GM23338 (cell line): ENCODE measurements at regions not wholly inside any gene's neighbourhood (a gene's known extent, or its start where the extent isn't known, plus 50 kb on each side); places are given as distances from the start of the nearest gene placed in this dataset.

Source experiments
- ATAC-seq: fragments of 200-7000 bp; cut with Tn5 transposase; 3 replicates; pipeline ENCODE4 v1.9.1; 2020
- DNase-seq: peaks from one replicate; pipeline ENCODE4 v3.0.0-alpha.2; 2015; ENCODE audit warnings: low spot score
- H2AFZ ChIP-seq: fragments of 200-600 bp; sonication (generic); 2 replicates; pipeline ENCODE4 v1.8.0; 2016; ENCODE audit warnings: antibody characterized with exemption, mild to moderate bottlenecking, moderate library complexity
- H3F3A ChIP-seq: fragments of 200-600 bp; sonication (generic); replicated peaks from 2 replicates; pipeline ENCODE4 v1.8.0; 2017; ENCODE audit warnings: antibody characterized with exemption, mixed run types, low read depth
- H3K27ac ChIP-seq: fragments of 200-600 bp; sonication (generic); 2 replicates; pipeline ENCODE4 v1.6.1; 2016; ENCODE audit warnings: low read depth
- H3K27me3 ChIP-seq: fragments of 200-600 bp; sonication (generic); 2 replicates; pipeline ENCODE4 v1.8.0; 2016; ENCODE audit warnings: mild to moderate bottlenecking, mixed run types, moderate library complexity; ENCODE audit not compliant: insufficient read depth
- H3K36me3 ChIP-seq: fragments of 200-600 bp; sonication (generic); 2 replicates; pipeline ENCODE4 v1.8.0; 2016; ENCODE audit warnings: mild to moderate bottlenecking; ENCODE audit not compliant: insufficient read depth
- H3K4me1 ChIP-seq: fragments of 200-600 bp; sonication (generic); 2 replicates; pipeline ENCODE4 v1.8.0; 2016; ENCODE audit warnings: mild to moderate bottlenecking, moderate library complexity; ENCODE audit not compliant: insufficient read depth
- H3K4me2 ChIP-seq: fragments of 200-600 bp; sonication (generic); 2 replicates; pipeline ENCODE4 v1.7.1; 2017; ENCODE audit warnings: mixed run types
- H3K4me3 ChIP-seq: fragments of 200-600 bp; sonication (generic); 2 replicates; pipeline ENCODE4 v1.6.1; 2016; ENCODE audit warnings: mixed run types
- H3K79me2 ChIP-seq: fragments of 200-600 bp; sonication (generic); replicated peaks from 2 replicates; pipeline ENCODE4 v1.8.0; 2017; ENCODE audit warnings: mild to moderate bottlenecking; ENCODE audit not compliant: insufficient read depth
- H3K9me2 ChIP-seq: fragments of 200-600 bp; sonication (generic); 2 replicates; pipeline ENCODE4 v1.8.0; 2017; ENCODE audit not compliant: insufficient read depth
- H4K20me1 ChIP-seq: fragments of 200-600 bp; sonication (generic); replicated peaks from 2 replicates; pipeline ENCODE4 v1.8.0; 2017; ENCODE audit warnings: mild to moderate bottlenecking; ENCODE audit not compliant: insufficient read depth
- H3K27ac Mint-ChIP-seq: 2 replicates; pipeline ENCODE4 v1.8.0; 2020; ENCODE audit warnings: inconsistent platforms, mild to moderate bottlenecking, moderate library complexity, mixed read lengths
- H3K27me3 Mint-ChIP-seq: 3 replicates; pipeline ENCODE4 v1.8.0; 2022; ENCODE audit warnings: low read depth, mild to moderate bottlenecking, moderate library complexity, mixed read lengths, inconsistent platforms; ENCODE audit not compliant: insufficient read depth, poor library complexity
- H3K36me3 Mint-ChIP-seq: 3 replicates; pipeline ENCODE4 v1.8.0; 2021; ENCODE audit warnings: low read depth, mild to moderate bottlenecking, inconsistent platforms, moderate library complexity, mixed read lengths
- H3K4me1 Mint-ChIP-seq: 3 replicates; pipeline ENCODE4 v1.8.0; 2020; ENCODE audit warnings: mild to moderate bottlenecking, inconsistent platforms, mixed read lengths
- H3K4me3 Mint-ChIP-seq: 3 replicates; pipeline ENCODE4 v1.8.0; 2021; ENCODE audit warnings: moderate library complexity, mild to moderate bottlenecking, inconsistent platforms, mixed read lengths
- H3K9me3 Mint-ChIP-seq: 3 replicates; pipeline ENCODE4 v1.8.0; 2020; ENCODE audit warnings: moderate library complexity, mild to moderate bottlenecking, inconsistent platforms, mixed read lengths
- CREB1 ChIP-seq: fragments of 250-450 bp; sonication (Bioruptor Pico); IDR thresholded peaks from 2 replicates; pipeline ENCODE4 v1.5.0; 2020; ENCODE audit warnings: low read depth, mild to moderate bottlenecking, moderate library complexity
- EZH2 ChIP-seq: fragments of 200-600 bp; sonication (generic); IDR thresholded peaks from one replicate; pipeline ENCODE4 v1.8.0; 2017; ENCODE audit warnings: antibody characterized with exemption, mild to moderate bottlenecking, low read depth; ENCODE audit not compliant: unreplicated experiment
- EZH2phosphoT487 ChIP-seq: fragments of 200-600 bp; sonication (generic); IDR thresholded peaks from one replicate; pipeline ENCODE4 v1.8.1; 2018; ENCODE audit warnings: antibody characterized with exemption; ENCODE audit not compliant: unreplicated experiment
- JUNB ChIP-seq: IDR thresholded peaks from one replicate; pipeline ENCODE4 v1.6.1; 2016; ENCODE audit warnings: antibody characterized with exemption; ENCODE audit not compliant: unreplicated experiment
- NANOG ChIP-seq: IDR thresholded peaks from 2 replicates; pipeline ENCODE4 v1.6.1; 2016; ENCODE audit warnings: antibody characterized with exemption, borderline replicate concordance
- POLR2AphosphoS5 ChIP-seq: IDR thresholded peaks from 2 replicates; pipeline ENCODE4 v1.6.1; 2016; ENCODE audit warnings: antibody characterized with exemption, low read depth
- REST ChIP-seq: IDR thresholded peaks from one replicate; pipeline ENCODE4 v1.6.1; 2018; ENCODE audit warnings: antibody characterized with exemption; ENCODE audit not compliant: unreplicated experiment
- STAT1 ChIP-seq: IDR thresholded peaks from one replicate; pipeline ENCODE4 v1.6.1; 2016; ENCODE audit warnings: antibody characterized with exemption; ENCODE audit not compliant: unreplicated experiment
- ZNF114 ChIP-seq: fragments of 250-450 bp; sonication (Bioruptor Pico); IDR thresholded peaks from 2 replicates; pipeline ENCODE4 v1.5.0; 2020; ENCODE audit warnings: mild to moderate bottlenecking, moderate library complexity
- TF ChIP-seq, protein P1 (sequence below): fragments of 250-450 bp; sonication (Bioruptor Pico); IDR thresholded peaks from 2 replicates; pipeline ENCODE4 v1.5.0; 2020; ENCODE audit warnings: mild to moderate bottlenecking, moderate library complexity
- TF ChIP-seq, protein P2 (sequence below), 2 experiments: fragments of 200-600 bp in 1 of 2; sonication (generic) in 1 of 2; conservative IDR thresholded peaks; 2 replicates each; pipeline versions ENCODE4 v1.5.1 to v1.6.1; 2016 to 2017; ENCODE audit warnings: antibody characterized with exemption in 2 of 2, low read depth in 2 of 2, mild to moderate bottlenecking in 2 of 2, moderate library complexity in 1 of 2
- TF ChIP-seq, protein P3 (sequence below): IDR thresholded peaks from 2 replicates; pipeline ENCODE4 v1.6.1; 2016; ENCODE audit warnings: antibody characterized with exemption

DNA sequence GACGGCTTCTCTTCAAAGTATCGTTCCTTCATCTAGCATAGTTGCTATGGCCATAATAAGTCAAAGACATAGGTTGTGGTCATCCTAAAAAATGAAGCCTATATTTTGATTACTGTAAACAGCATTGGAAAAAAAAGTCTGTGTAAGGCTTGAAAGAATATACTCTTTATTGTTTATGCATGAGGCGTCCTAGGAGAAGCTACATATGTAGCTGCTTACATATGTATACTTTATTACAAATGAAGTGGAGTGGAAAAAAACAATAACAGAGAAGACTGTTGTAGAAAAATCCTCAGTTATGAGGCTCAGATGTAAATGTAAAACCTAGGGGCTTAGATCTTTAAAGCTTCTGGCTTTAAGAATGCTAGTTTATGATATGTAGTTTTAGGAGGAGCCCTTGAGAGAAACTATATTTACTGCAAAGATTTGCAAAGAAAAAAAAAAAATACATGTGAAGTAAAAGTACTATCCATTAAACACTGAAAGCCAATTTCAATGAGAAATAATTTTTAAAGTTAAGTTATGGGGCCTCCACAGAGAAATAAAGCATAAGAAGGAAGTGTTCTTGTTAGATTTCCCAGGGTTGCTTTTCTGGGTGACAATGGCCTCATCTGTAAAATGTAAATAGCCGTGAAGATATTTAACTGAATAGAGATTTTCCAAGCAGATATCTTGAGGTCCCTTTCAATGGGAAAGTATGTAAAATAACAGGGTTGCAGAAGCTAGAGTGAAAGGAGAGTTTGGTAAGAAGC lies 598.2 kb downstream of the TRIML1 start:
- no peaks in the 10 kb centered on the region for H4K20me1 ChIP-seq
- Mint-ChIP-seq H3K27ac (no peak overlapping the region), H3K36me3 (peaks cover 2% of the 10 kb centered on the region; the same call in 1 of the 3 replicates), H3K9me3 (peaks cover 12% of the 10 kb centered on the region), H3K4me3 (no peak overlapping the region), H3K4me1 (no peaks in the 10 kb centered on the region), H3K27me3 (peaks cover 2% of the 10 kb centered on the region)
- no peaks in the 10 kb centered on the region for H3K36me3 ChIP-seq
- H3K9me2 ChIP-seq, result no peaks in the 10 kb centered on the region
- DNase-seq, result no peak
- H3F3A ChIP-seq, result no peaks in the 10 kb centered on the region
- TF ChIP-seq STAT1 (no peak), NANOG (no peak), POLR2AphosphoS5 (no peak), CREB1 (CRISPR knock-in tag) (no peak), EZH2 (no peak), REST (no peak), EZH2phosphoT487 (no peak), JUNB (no peak), ZNF114 (CRISPR knock-in tag) (no peak)
- TF ChIP-seq, protein P1, sequence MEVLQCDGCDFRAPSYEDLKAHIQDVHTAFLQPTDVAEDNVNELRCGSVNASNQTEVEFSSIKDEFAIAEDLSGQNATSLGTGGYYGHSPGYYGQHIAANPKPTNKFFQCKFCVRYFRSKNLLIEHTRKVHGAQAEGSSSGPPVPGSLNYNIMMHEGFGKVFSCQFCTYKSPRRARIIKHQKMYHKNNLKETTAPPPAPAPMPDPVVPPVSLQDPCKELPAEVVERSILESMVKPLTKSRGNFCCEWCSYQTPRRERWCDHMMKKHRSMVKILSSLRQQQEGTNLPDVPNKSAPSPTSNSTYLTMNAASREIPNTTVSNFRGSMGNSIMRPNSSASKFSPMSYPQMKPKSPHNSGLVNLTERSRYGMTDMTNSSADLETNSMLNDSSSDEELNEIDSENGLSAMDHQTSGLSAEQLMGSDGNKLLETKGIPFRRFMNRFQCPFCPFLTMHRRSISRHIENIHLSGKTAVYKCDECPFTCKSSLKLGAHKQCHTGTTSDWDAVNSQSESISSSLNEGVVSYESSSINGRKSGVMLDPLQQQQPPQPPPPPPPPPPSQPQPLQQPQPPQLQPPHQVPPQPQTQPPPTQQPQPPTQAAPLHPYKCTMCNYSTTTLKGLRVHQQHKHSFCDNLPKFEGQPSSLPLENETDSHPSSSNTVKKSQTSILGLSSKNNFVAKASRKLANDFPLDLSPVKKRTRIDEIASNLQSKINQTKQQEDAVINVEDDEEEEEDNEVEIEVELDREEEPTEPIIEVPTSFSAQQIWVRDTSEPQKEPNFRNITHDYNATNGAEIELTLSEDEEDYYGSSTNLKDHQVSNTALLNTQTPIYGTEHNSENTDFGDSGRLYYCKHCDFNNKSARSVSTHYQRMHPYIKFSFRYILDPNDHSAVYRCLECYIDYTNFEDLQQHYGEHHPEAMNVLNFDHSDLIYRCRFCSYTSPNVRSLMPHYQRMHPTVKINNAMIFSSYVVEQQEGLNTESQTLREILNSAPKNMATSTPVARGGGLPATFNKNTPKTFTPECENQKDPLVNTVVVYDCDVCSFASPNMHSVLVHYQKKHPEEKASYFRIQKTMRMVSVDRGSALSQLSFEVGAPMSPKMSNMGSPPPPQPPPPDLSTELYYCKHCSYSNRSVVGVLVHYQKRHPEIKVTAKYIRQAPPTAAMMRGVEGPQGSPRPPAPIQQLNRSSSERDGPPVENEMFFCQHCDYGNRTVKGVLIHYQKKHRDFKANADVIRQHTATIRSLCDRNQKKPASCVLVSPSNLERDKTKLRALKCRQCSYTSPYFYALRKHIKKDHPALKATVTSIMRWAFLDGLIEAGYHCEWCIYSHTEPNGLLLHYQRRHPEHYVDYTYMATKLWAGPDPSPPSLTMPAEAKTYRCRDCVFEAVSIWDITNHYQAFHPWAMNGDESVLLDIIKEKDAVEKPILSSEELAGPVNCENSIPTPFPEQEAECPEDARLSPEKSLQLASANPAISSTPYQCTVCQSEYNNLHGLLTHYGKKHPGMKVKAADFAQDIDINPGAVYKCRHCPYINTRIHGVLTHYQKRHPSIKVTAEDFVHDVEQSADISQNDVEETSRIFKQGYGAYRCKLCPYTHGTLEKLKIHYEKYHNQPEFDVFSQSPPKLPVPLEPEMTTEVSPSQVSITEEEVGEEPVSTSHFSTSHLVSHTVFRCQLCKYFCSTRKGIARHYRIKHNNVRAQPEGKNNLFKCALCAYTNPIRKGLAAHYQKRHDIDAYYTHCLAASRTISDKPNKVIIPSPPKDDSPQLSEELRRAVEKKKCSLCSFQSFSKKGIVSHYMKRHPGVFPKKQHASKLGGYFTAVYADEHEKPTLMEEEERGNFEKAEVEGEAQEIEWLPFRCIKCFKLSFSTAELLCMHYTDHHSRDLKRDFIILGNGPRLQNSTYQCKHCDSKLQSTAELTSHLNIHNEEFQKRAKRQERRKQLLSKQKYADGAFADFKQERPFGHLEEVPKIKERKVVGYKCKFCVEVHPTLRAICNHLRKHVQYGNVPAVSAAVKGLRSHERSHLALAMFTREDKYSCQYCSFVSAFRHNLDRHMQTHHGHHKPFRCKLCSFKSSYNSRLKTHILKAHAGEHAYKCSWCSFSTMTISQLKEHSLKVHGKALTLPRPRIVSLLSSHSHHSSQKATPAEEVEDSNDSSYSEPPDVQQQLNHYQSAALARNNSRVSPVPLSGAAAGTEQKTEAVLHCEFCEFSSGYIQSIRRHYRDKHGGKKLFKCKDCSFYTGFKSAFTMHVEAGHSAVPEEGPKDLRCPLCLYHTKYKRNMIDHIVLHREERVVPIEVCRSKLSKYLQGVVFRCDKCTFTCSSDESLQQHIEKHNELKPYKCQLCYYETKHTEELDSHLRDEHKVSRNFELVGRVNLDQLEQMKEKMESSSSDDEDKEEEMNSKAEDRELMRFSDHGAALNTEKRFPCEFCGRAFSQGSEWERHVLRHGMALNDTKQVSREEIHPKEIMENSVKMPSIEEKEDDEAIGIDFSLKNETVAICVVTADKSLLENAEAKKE (CRISPR knock-in tag), result no peak
- TF ChIP-seq, protein P2, sequence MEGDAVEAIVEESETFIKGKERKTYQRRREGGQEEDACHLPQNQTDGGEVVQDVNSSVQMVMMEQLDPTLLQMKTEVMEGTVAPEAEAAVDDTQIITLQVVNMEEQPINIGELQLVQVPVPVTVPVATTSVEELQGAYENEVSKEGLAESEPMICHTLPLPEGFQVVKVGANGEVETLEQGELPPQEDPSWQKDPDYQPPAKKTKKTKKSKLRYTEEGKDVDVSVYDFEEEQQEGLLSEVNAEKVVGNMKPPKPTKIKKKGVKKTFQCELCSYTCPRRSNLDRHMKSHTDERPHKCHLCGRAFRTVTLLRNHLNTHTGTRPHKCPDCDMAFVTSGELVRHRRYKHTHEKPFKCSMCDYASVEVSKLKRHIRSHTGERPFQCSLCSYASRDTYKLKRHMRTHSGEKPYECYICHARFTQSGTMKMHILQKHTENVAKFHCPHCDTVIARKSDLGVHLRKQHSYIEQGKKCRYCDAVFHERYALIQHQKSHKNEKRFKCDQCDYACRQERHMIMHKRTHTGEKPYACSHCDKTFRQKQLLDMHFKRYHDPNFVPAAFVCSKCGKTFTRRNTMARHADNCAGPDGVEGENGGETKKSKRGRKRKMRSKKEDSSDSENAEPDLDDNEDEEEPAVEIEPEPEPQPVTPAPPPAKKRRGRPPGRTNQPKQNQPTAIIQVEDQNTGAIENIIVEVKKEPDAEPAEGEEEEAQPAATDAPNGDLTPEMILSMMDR (conservative IDR thresholded peaks at IDR 0.05; ENCODE audit: low read depth in 2 of 2), result no peak
- TF ChIP-seq, protein P3, sequence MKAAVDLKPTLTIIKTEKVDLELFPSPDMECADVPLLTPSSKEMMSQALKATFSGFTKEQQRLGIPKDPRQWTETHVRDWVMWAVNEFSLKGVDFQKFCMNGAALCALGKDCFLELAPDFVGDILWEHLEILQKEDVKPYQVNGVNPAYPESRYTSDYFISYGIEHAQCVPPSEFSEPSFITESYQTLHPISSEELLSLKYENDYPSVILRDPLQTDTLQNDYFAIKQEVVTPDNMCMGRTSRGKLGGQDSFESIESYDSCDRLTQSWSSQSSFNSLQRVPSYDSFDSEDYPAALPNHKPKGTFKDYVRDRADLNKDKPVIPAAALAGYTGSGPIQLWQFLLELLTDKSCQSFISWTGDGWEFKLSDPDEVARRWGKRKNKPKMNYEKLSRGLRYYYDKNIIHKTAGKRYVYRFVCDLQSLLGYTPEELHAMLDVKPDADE, result no peak
- no peak overlapping the region for H3K4me3 ChIP-seq
- H3K4me2 ChIP-seq, result no peak overlapping the region
- ATAC-seq, result no peak
- no peaks in the 10 kb centered on the region for H3K79me2 ChIP-seq
- no peaks in the 10 kb centered on the region for H3K27me3 ChIP-seq
- no peak overlapping the region for H3K27ac ChIP-seq
- no peaks in the 10 kb centered on the region for H3K4me1 ChIP-seq
- no peak overlapping the region for H2AFZ ChIP-seq
